H1 (cell line): ENCODE measurements at regions not wholly inside any gene's neighbourhood (a gene's known extent, or its start where the extent isn't known, plus 50 kb on each side); places are given as distances from the start of the nearest gene placed in this dataset.

Experiments used
- CREB1 ChIP-seq: IDR thresholded peaks from 2 replicates; pipeline ENCODE4 v1.6.1; 2012; ENCODE audit warnings: inconsistent platforms
- MAX ChIP-seq: IDR thresholded peaks from 2 replicates; pipeline ENCODE4 v1.6.1; 2012; ENCODE audit warnings: inconsistent platforms
- RAD21 ChIP-seq, 2 experiments: IDR thresholded peaks in 1 of 2; conservative IDR thresholded peaks in 1 of 2; 2 replicates each; pipeline ENCODE4 v1.6.1; 2011; ENCODE audit warnings: low read depth in 2 of 2, low read length in 2 of 2, improper control_type of control experiment in 1 of 2, inconsistent platforms in 1 of 2, mild to moderate bottlenecking in 1 of 2, moderate library complexity in 1 of 2
- RFX5 ChIP-seq: IDR thresholded peaks from 2 replicates; pipeline ENCODE4 v1.6.1; 2011; ENCODE audit warnings: low read depth, low read length, improper control_type of control experiment, borderline replicate concordance
- RNF2 ChIP-seq: fragments of 200-900, 300-1000 bp; sonication (generic); IDR thresholded peaks from 2 replicates; pipeline ENCODE4 v1.7.1; 2016; ENCODE audit warnings: borderline replicate concordance, low read depth, mild to moderate bottlenecking, antibody characterized with exemption, low read length; ENCODE audit not compliant: poor library complexity, severe bottlenecking; ENCODE audit errors: missing control alignments
- SP4 ChIP-seq: IDR thresholded peaks from 2 replicates; pipeline ENCODE4 v1.6.1; 2012; ENCODE audit warnings: low read length, inconsistent platforms
- SUZ12 ChIP-seq: fragments of 200-600 bp; sonication (generic); IDR thresholded peaks from 2 replicates; pipeline ENCODE4 v1.6.1; 2012; ENCODE audit warnings: mild to moderate bottlenecking, inconsistent platforms, low read length, moderate library complexity, mixed read lengths

GRCh38 chr13:59533561-59534555, 629.9 kb downstream of the DIAPH3 start (continued):
- no peak for TF ChIP-seq SP4
- TF ChIP-seq SUZ12, result no peak
- no peak for TF ChIP-seq MAX
- TF ChIP-seq RNF2, result no peak
- no peak for TF ChIP-seq RFX5
- TF ChIP-seq RAD21 (IDR thresholded peaks at IDR 0.05 in 1 of 2, conservative IDR thresholded peaks at IDR 0.05 in 1 of 2; ENCODE audit: low read depth in 2 of 2, low read length in 2 of 2), result no peak
- no peak for TF ChIP-seq CREB1
